ENCODE measurements at regions not wholly inside any gene's neighbourhood (a gene's known extent, or its start where the extent isn't known, plus 50 kb on each side); places are given as distances from the start of the nearest gene placed in this dataset.

GRCh38 chr7:39810204-39810642 is 139.8 kb upstream of the CDK13 start (continued):
- TF ChIP-seq ZNF408 (CRISPR knock-in tag; IDR thresholded peaks at IDR 0.05; ENCODE audit: low read depth), result no peak
- no peak for TF ChIP-seq ZNF121 (CRISPR knock-in tag; conservative IDR thresholded peaks at IDR 0.05)
- TF ChIP-seq PRPF4 (IDR thresholded peaks at IDR 0.05; ENCODE audit: insufficient read depth, low read depth, low read length, poor library complexity, severe bottlenecking), result no peak
- TF ChIP-seq HNRNPL (IDR thresholded peaks at IDR 0.05; ENCODE audit: low read depth, low read length), result no peak
- no peak for TF ChIP-seq NUFIP1 (IDR thresholded peaks at IDR 0.05; ENCODE audit: partially characterized antibody)
- no peak for TF ChIP-seq ZNF445 (CRISPR knock-in tag; IDR thresholded peaks at IDR 0.05; ENCODE audit: low read depth)
- no peak for TF ChIP-seq CREB3 (tag; conservative IDR thresholded peaks at IDR 0.05; ENCODE audit: low read depth)
- no peak for TF ChIP-seq SIX5 (IDR thresholded peaks at IDR 0.05; ENCODE audit: borderline replicate concordance in 1 of 2, insufficient read depth in 1 of 2, low read depth in 1 of 2, low read length in 2 of 2)
- TF ChIP-seq RBM14 (IDR thresholded peaks at IDR 0.05; ENCODE audit: borderline replicate concordance, insufficient read depth, low read depth, low read length), result no peak
- TF ChIP-seq ZNF239 (CRISPR knock-in tag; IDR thresholded peaks at IDR 0.05), result peak; percentile 79
- TF ChIP-seq ZNF174 (CRISPR knock-in tag; IDR thresholded peaks at IDR 0.05), result no peak
- peak; percentile 82 for TF ChIP-seq CREB1 (IDR thresholded peaks at IDR 0.05)
- peak; percentile 45; the same call in 1 of the 2 replicates for TF ChIP-seq CREB1 (CRISPR knock-in tag; IDR thresholded peaks at IDR 0.05)
- TF ChIP-seq TCF15 (CRISPR knock-in tag; IDR thresholded peaks at IDR 0.05), result no peak
- no peak for TF ChIP-seq HDGF (IDR thresholded peaks at IDR 0.05)
- no peak for TF ChIP-seq ZNF696 (CRISPR knock-in tag; conservative IDR thresholded peaks at IDR 0.05)
- no peak for TF ChIP-seq IRF1 (CRISPR knock-in tag; IDR thresholded peaks at IDR 0.05; ENCODE audit: borderline replicate concordance)
- TF ChIP-seq MYNN (IDR thresholded peaks at IDR 0.05), result peak; percentile 82; the same call in 1 of the 2 replicates
- TF ChIP-seq MYNN (CRISPR knock-in tag; IDR thresholded peaks at IDR 0.05), result no peak
- TF ChIP-seq ETV1 (tag; conservative IDR thresholded peaks at IDR 0.05; ENCODE audit: low read depth), result peak; percentile 59
- TF ChIP-seq DNMT1 (IDR thresholded peaks at IDR 0.05), result no peak
- peak; percentile 96 for TF ChIP-seq NFIC (IDR thresholded peaks at IDR 0.05)
- TF ChIP-seq HBP1 (CRISPR knock-in tag; IDR thresholded peaks at IDR 0.05), result 0 out of 2 replicates have a peak, but pooled peaks have one; percentile 26
- no peak for TF ChIP-seq CBX1 (IDR thresholded peaks at IDR 0.05; ENCODE audit: low read depth)
- TF ChIP-seq ZKSCAN1 (IDR thresholded peaks at IDR 0.05; ENCODE audit: low read depth, low read length), result peak; percentile 58; the same call in 1 of the 2 replicates
- no peak for TF ChIP-seq ZNF398 (CRISPR knock-in tag; IDR thresholded peaks at IDR 0.05)

All from K562 (cell line).